ENCODE measurements at regions not wholly inside any gene's neighbourhood (a gene's known extent, or its start where the extent isn't known, plus 50 kb on each side); places are given as distances from the start of the nearest gene placed in this dataset.

DNA sequence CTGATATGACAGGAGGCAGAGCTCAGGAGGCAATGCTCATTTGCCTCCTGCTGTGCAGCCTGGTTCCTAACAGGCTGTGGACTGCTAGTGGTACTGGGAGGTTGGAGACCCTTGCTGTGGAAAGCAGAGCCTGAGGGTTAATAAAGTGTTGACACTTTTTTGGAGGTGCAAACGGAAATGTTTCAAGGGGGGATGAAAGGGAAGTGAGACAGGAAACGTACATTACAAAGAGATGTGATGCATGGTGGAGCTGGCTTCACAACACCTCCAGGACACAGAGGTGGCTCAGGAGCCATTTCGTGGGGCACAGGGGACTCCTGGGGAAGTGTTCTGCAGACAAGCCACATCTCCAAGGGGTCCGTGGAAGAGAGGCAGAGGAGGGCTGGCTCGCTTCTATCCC, 137.6 kb upstream of the SVIL start:
- intact Hi-C loops (cut with micrococcal nuclease; ENCODE audit: unreplicated experiment): no loop called here
- Histone ChIP-seq H3K4me2 (ENCODE audit: low read depth, low read length) (no peak overlapping the region), H3K9ac (ENCODE audit: insufficient read depth, low read depth, low read length) (no peak overlapping the region), H3K9me3 (ENCODE audit: low read length) (no peaks in the 10 kb centered on the region), H3K4me3 (replicated peaks in 1 of 3; ENCODE audit: insufficient read depth in 1 of 3, low read depth in 2 of 3, low read length in 3 of 3) (no peak overlapping the region), H2AFZ (ENCODE audit: low read length) (no peak overlapping the region), H3K27me3 (ENCODE audit: control insufficient read depth in 1 of 2, insufficient read depth in 2 of 2, low read length in 2 of 2) (no peaks in the 10 kb centered on the region), H3K27ac (ENCODE audit: extremely low read length, insufficient read depth, low read length) (no peak overlapping the region), H3K79me2 (ENCODE audit: insufficient read depth, low read length) (no peaks in the 10 kb centered on the region), H3K36me3 (replicated peaks in 1 of 2; ENCODE audit: control insufficient read depth in 1 of 2, insufficient read depth in 2 of 2, low read length in 2 of 2) (no peaks in the 10 kb centered on the region), H3K4me1 (ENCODE audit: insufficient read depth, low read length) (no peaks in the 10 kb centered on the region), H4K20me1 (ENCODE audit: insufficient read depth, low read length) (no peaks in the 10 kb centered on the region)
- FAIRE-seq (no peak), ATAC-seq (no peak), DNase-seq (ENCODE audit: low spot score) (no peak)
- in situ Hi-C loops (cut with HindIII; ENCODE audit: extremely low pct_ligation_motif_present, low pct_unique_long_range_greater_than_20kb): no loop called here
- no TSS peak for BruUV-seq (replicated peaks)
- WGBS (ENCODE audit: low lambda C conversion rate): 13% methylated on average over 5 of the region's 5 CpGs
- CTCF ChIA-PET (ENCODE audit: low intra/inter-chr PET ratio, low total read pairs): no interaction called here
- POLR2A ChIA-PET: no interaction called here
- TF ChIP-seq ZNF687 (CRISPR knock-in tag; IDR thresholded peaks at IDR 0.05): no peak
- TF ChIP-seq, protein P1, sequence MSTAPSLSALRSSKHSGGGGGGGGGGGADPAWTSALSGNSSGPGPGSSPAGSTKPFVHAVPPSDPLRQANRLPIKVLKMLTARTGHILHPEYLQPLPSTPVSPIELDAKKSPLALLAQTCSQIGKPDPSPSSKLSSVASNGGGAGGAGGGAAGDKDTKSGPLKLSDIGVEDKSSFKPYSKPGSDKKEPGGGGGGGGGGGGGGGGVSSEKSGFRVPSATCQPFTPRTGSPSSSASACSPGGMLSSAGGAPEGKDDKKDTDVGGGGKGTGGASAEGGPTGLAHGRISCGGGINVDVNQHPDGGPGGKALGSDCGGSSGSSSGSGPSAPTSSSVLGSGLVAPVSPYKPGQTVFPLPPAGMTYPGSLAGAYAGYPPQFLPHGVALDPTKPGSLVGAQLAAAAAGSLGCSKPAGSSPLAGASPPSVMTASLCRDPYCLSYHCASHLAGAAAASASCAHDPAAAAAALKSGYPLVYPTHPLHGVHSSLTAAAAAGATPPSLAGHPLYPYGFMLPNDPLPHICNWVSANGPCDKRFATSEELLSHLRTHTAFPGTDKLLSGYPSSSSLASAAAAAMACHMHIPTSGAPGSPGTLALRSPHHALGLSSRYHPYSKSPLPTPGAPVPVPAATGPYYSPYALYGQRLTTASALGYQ (CRISPR knock-in tag; IDR thresholded peaks at IDR 0.05): no peak
- no peak for TF ChIP-seq SP1 (IDR thresholded peaks at IDR 0.05)
- no peak for TF ChIP-seq SP1 (CRISPR knock-in tag; IDR thresholded peaks at IDR 0.05)
- no peak for TF ChIP-seq SRSF4 (IDR thresholded peaks at IDR 0.05; ENCODE audit: low read depth, low read length, poor library complexity, severe bottlenecking)
- TF ChIP-seq TCF7L2 (IDR thresholded peaks at IDR 0.05; ENCODE audit: low read depth, low read length): no peak
- TF ChIP-seq, protein P2, sequence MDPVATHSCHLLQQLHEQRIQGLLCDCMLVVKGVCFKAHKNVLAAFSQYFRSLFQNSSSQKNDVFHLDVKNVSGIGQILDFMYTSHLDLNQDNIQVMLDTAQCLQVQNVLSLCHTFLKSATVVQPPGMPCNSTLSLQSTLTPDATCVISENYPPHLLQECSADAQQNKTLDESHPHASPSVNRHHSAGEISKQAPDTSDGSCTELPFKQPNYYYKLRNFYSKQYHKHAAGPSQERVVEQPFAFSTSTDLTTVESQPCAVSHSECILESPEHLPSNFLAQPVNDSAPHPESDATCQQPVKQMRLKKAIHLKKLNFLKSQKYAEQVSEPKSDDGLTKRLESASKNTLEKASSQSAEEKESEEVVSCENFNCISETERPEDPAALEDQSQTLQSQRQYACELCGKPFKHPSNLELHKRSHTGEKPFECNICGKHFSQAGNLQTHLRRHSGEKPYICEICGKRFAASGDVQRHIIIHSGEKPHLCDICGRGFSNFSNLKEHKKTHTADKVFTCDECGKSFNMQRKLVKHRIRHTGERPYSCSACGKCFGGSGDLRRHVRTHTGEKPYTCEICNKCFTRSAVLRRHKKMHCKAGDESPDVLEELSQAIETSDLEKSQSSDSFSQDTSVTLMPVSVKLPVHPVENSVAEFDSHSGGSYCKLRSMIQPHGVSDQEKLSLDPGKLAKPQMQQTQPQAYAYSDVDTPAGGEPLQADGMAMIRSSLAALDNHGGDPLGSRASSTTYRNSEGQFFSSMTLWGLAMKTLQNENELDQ (CRISPR knock-in tag; IDR thresholded peaks at IDR 0.05; ENCODE audit: borderline replicate concordance): no peak
